ENCODE measurements at regions not wholly inside any gene's neighbourhood (a gene's known extent, or its start where the extent isn't known, plus 50 kb on each side); places are given as distances from the start of the nearest gene placed in this dataset.

GRCh38 chr4:32142075-32142474 lies 1421.9 kb downstream of the PCDH7 start:
- TF ChIP-seq CTCF (IDR thresholded peaks at IDR 0.05): no peak
- no peak for TF ChIP-seq POLR2AphosphoS5 (IDR thresholded peaks at IDR 0.05)
- TF ChIP-seq POLR2A (IDR thresholded peaks at IDR 0.05): no peak
- no peak for TF ChIP-seq EP300 (IDR thresholded peaks at IDR 0.05)
